DND-41 (cell line): ENCODE measurements at regions not wholly inside any gene's neighbourhood (a gene's known extent, or its start where the extent isn't known, plus 50 kb on each side); places are given as distances from the start of the nearest gene placed in this dataset.

ENCODE experiments used
- EZH2 ChIP-seq: IDR thresholded peaks from 3 replicates; pipeline ENCODE4 v1.6.1; 2012; ENCODE audit warnings: borderline replicate concordance, low read depth, mild to moderate bottlenecking, moderate library complexity, low read length, inconsistent platforms; ENCODE audit not compliant: severe bottlenecking
- TF ChIP-seq, protein P1 (sequence below): IDR thresholded peaks from 2 replicates; pipeline ENCODE4 v1.5.1; 2012; ENCODE audit warnings: borderline replicate concordance, low read length, moderate library complexity, mild to moderate bottlenecking; ENCODE audit not compliant: poor library complexity, severe bottlenecking; ENCODE audit errors: extremely low read depth

DNA sequence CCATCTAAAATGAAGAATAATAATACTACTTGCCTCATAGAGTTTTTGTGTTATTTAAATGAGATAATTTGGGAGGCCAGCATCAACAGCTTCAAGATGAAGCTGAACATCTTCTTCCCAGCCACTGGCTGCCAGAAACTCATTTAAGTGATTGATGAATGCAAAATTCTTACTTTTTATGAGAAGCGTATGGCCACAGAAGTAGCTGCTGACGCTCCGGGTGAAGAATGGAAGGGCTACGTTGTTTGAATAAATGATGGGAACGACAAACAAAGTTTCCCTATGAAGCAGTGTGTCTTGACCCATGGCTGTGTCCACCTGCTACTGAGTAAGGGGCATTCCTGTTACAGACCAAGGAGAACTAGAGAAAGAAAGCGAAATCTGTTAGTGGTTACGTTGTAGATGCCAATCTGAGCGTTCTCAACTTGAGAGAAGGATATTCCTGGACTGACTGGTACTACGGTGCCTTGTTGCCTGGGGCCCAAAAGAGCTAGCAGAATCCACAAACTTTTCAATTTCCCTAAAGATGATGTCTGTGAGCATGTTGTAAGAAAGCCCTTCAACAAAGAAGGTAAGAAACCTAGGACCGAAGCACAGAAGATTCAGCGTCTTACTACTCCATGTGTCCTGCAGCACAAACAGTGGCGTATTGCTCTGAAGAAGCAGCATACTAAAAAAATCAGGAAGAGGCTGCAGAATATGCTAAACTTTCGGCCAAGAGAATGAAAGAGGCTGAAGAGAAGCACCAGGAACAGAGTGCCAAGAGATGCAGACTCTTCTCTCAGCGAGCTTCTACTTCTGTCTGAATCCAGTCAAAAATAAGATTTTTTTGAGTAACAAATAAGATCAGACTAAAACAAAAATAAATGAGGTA, 100.0 kb upstream of the LRIG3 start:
- TF ChIP-seq, protein P1, sequence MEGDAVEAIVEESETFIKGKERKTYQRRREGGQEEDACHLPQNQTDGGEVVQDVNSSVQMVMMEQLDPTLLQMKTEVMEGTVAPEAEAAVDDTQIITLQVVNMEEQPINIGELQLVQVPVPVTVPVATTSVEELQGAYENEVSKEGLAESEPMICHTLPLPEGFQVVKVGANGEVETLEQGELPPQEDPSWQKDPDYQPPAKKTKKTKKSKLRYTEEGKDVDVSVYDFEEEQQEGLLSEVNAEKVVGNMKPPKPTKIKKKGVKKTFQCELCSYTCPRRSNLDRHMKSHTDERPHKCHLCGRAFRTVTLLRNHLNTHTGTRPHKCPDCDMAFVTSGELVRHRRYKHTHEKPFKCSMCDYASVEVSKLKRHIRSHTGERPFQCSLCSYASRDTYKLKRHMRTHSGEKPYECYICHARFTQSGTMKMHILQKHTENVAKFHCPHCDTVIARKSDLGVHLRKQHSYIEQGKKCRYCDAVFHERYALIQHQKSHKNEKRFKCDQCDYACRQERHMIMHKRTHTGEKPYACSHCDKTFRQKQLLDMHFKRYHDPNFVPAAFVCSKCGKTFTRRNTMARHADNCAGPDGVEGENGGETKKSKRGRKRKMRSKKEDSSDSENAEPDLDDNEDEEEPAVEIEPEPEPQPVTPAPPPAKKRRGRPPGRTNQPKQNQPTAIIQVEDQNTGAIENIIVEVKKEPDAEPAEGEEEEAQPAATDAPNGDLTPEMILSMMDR, result no peak
- no peak for TF ChIP-seq EZH2
